MM.1S (cell line): ENCODE measurements at regions not wholly inside any gene's neighbourhood (a gene's known extent, or its start where the extent isn't known, plus 50 kb on each side); places are given as distances from the start of the nearest gene placed in this dataset.
"Not testable (repeated sequence)": the region's sequence is repeated elsewhere in the genome, so short reads cannot be mapped to it uniquely, and the experiment has no call there.

Source experiments
- DNase-seq: peaks from one replicate; pipeline ENCODE4 v3.0.0-alpha.2; 2015
- H2AFZ ChIP-seq: fragments of 300-600 bp; sonication (generic); 2 replicates; pipeline ENCODE4 v1.6.0; 2016; ENCODE audit warnings: antibody characterized with exemption, low read length
- H3F3A ChIP-seq: fragments of 300-600 bp; sonication (generic); 2 replicates; pipeline ENCODE4 v1.6.1; 2016; ENCODE audit warnings: mild to moderate bottlenecking, antibody characterized with exemption, low read length, moderate library complexity, mixed read lengths; ENCODE audit not compliant: insufficient read depth
- H3K27ac ChIP-seq: fragments of 300-600 bp; sonication (generic); 2 replicates; pipeline ENCODE4 v1.5.1; 2016; ENCODE audit warnings: mild to moderate bottlenecking, low read length
- H3K27me3 ChIP-seq: fragments of 300-600 bp; sonication (generic); replicated peaks from 2 replicates; pipeline ENCODE4 v1.6.0; 2016; ENCODE audit warnings: low read length; ENCODE audit not compliant: insufficient read depth
- H3K36me3 ChIP-seq: fragments of 300-600 bp; sonication (generic); replicated peaks from 2 replicates; pipeline ENCODE4 v1.6.1; 2016; ENCODE audit warnings: mild to moderate bottlenecking, low read length, mixed read lengths; ENCODE audit not compliant: insufficient read depth
- H3K4me1 ChIP-seq: fragments of 300-600 bp; sonication (generic); 2 replicates; pipeline ENCODE4 v1.6.1; 2016; ENCODE audit warnings: low read length, mixed read lengths
- H3K4me2 ChIP-seq: fragments of 300-600 bp; sonication (generic); 2 replicates; pipeline ENCODE4 v1.6.0; 2016; ENCODE audit warnings: low read depth, low read length
- H3K4me3 ChIP-seq: fragments of 300-600 bp; sonication (generic); 2 replicates; pipeline ENCODE4 v1.5.1; 2016; ENCODE audit warnings: low read length, mixed read lengths
- H3K79me2 ChIP-seq: fragments of 300-600 bp; sonication (generic); 2 replicates; pipeline ENCODE4 v1.6.1; 2016; ENCODE audit warnings: mixed run types, low read length, mixed read lengths
- H3K9ac ChIP-seq: fragments of 300-600 bp; sonication (generic); 2 replicates; pipeline ENCODE4 v1.6.1; 2016; ENCODE audit warnings: low read length, mixed read lengths
- H3K9me2 ChIP-seq: fragments of 300-600 bp; sonication (generic); replicated peaks from 2 replicates; pipeline ENCODE4 v1.6.1; 2016; ENCODE audit warnings: mild to moderate bottlenecking, low read length, mixed read lengths; ENCODE audit not compliant: insufficient read depth
- H3K9me3 ChIP-seq: fragments of 300-600 bp; sonication (generic); replicated peaks from 2 replicates; pipeline ENCODE4 v1.6.1; 2016; ENCODE audit warnings: mild to moderate bottlenecking, low read length, mixed read lengths; ENCODE audit not compliant: insufficient read depth
- H4K20me1 ChIP-seq: fragments of 300-600 bp; sonication (generic); 2 replicates; pipeline ENCODE4 v1.6.1; 2016; ENCODE audit warnings: mild to moderate bottlenecking, low read length, moderate library complexity, mixed read lengths; ENCODE audit not compliant: insufficient read depth
- EZH2 ChIP-seq: fragments of 300-600 bp; sonication (generic); optimal IDR thresholded peaks from 2 replicates; pipeline ENCODE3; 2017; ENCODE audit warnings: low read depth, mild to moderate bottlenecking, antibody characterized with exemption, low read length, mixed read lengths
- EZH2phosphoT487 ChIP-seq: fragments of 300-600 bp; sonication (generic); IDR thresholded peaks from 2 replicates; pipeline ENCODE4 v1.6.1; 2018; ENCODE audit warnings: antibody characterized with exemption, low read length
- TF ChIP-seq, protein P1 (sequence below): fragments of 300-600 bp; sonication (generic); IDR thresholded peaks from 2 replicates; pipeline ENCODE4 v1.5.1; 2016; ENCODE audit warnings: antibody characterized with exemption, low read length, mixed read lengths

DNA sequence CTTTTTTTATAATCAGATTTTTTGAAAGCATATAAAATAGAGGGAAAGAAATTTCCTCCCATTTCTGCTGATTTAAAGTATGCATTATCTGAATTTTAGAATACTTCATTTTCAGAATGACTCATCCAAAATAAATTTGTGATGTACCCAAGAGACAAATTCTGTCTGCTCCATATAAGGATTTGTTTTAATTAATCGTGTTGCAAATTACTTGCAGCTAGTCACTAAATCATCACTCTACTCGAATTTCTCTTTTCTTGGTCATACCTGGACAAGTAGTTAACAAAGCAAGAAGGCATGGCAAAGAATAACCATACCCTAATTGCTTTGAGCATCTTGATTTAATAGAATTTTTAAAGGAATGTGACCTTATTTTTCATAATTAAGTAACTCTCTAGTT lies 284.1 kb upstream of the GRAMD2B start:
- no peak overlapping the region for H3K4me2 ChIP-seq
- H4K20me1 ChIP-seq: no peaks in the 10 kb centered on the region
- H3K4me1 ChIP-seq: peaks cover 13% of the 10 kb centered on the region
- H3K36me3 ChIP-seq: no peaks in the 10 kb centered on the region
- no peaks in the 10 kb centered on the region for H3K27me3 ChIP-seq
- H2AFZ ChIP-seq: no peak overlapping the region
- H3K9me3 ChIP-seq: no peaks in the 10 kb centered on the region
- no peak overlapping the region for H3K9ac ChIP-seq
- H3K4me3 ChIP-seq: no peak overlapping the region
- peak; percentile 2 for DNase-seq
- no peaks in the 10 kb centered on the region for H3K79me2 ChIP-seq
- no peaks in the 10 kb centered on the region for H3K9me2 ChIP-seq
- 0 out of 2 replicates have a peak, but pooled peaks cover 3% of the 10 kb centered on the region for H3F3A ChIP-seq
- H3K27ac ChIP-seq: no peak overlapping the region
- TF ChIP-seq, protein P1, sequence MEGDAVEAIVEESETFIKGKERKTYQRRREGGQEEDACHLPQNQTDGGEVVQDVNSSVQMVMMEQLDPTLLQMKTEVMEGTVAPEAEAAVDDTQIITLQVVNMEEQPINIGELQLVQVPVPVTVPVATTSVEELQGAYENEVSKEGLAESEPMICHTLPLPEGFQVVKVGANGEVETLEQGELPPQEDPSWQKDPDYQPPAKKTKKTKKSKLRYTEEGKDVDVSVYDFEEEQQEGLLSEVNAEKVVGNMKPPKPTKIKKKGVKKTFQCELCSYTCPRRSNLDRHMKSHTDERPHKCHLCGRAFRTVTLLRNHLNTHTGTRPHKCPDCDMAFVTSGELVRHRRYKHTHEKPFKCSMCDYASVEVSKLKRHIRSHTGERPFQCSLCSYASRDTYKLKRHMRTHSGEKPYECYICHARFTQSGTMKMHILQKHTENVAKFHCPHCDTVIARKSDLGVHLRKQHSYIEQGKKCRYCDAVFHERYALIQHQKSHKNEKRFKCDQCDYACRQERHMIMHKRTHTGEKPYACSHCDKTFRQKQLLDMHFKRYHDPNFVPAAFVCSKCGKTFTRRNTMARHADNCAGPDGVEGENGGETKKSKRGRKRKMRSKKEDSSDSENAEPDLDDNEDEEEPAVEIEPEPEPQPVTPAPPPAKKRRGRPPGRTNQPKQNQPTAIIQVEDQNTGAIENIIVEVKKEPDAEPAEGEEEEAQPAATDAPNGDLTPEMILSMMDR: no peak
- TF ChIP-seq EZH2 (no peak), EZH2phosphoT487 (no peak)

DNA sequence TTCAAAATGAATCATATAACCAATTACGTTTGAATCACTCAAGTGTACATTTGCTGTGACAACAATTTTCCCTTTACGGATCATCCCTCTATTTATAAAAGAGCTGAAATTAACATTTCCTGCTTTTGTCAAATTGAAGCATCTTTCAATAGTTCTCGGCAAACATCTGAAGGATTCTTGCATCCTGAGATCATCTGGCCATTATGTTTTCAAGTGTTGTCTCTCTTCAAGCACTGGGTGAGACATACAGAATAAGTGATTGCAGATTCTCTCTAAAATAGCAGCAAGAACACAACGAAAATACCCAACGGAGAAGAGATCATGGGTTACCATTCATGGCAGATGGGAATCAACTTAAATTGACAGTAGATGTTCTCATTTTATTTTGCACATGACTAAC lies 283.4 kb upstream of the GRAMD2B start:
- Histone ChIP-seq H3K4me2 (no peak overlapping the region), H2AFZ (no peak overlapping the region), H3K27ac (no peak overlapping the region), H3K4me3 (no peak overlapping the region), H3K9ac (no peak overlapping the region), H3K9me3 (no peaks in the 10 kb centered on the region), H3K79me2 (no peaks in the 10 kb centered on the region), H4K20me1 (no peaks in the 10 kb centered on the region), H3K9me2 (no peaks in the 10 kb centered on the region), H3F3A (0 out of 2 replicates have a peak, but pooled peaks cover 3% of the 10 kb centered on the region), H3K27me3 (no peaks in the 10 kb centered on the region), H3K4me1 (peaks cover 18% of the 10 kb centered on the region), H3K36me3 (no peaks in the 10 kb centered on the region)
- TF ChIP-seq EZH2phosphoT487 (no peak), EZH2 (no peak)
- no peak for DNase-seq

DNA sequence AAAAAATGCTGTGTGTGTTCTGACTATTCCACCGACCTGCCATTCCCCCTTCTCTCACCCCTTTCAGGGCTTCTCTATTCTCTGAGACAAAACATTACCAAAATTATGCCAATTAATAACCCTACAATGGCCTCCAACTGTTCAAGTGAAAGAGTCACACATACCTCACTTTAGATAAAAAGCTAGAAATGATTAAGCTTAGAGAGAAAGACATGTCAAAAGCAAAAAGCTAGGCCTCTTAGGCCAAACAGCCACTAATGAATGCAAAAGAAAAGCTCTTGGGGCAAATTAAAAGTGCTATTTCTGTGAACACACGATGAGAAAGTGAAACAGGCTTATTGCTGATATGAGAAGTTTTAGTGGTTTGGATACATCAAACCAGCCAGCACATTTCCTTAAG lies 279.6 kb upstream of the GRAMD2B start:
- H3K79me2 ChIP-seq: no peaks in the 10 kb centered on the region
- H3K4me2 ChIP-seq: peak overlapping the region; percentile 53; the same call in 1 of the 2 replicates
- no peaks in the 10 kb centered on the region for H3K27me3 ChIP-seq
- TF ChIP-seq, protein P1: no peak
- TF ChIP-seq EZH2phosphoT487 (no peak), EZH2 (no peak)
- H4K20me1 ChIP-seq: no peaks in the 10 kb centered on the region
- peaks cover 18% of the 10 kb centered on the region for H3K4me1 ChIP-seq
- H3K9me3 ChIP-seq: no peaks in the 10 kb centered on the region
- H3K9me2 ChIP-seq: no peaks in the 10 kb centered on the region
- no peak overlapping the region for H2AFZ ChIP-seq
- peak; percentile 81 for DNase-seq
- 0 out of 2 replicates have a peak, but pooled peaks cover 3% of the 10 kb centered on the region for H3F3A ChIP-seq
- H3K36me3 ChIP-seq: no peaks in the 10 kb centered on the region
- H3K9ac ChIP-seq: no peak overlapping the region
- peak overlapping the region; percentile 61; the same call in 1 of the 2 replicates for H3K27ac ChIP-seq
- no peak overlapping the region for H3K4me3 ChIP-seq

DNA sequence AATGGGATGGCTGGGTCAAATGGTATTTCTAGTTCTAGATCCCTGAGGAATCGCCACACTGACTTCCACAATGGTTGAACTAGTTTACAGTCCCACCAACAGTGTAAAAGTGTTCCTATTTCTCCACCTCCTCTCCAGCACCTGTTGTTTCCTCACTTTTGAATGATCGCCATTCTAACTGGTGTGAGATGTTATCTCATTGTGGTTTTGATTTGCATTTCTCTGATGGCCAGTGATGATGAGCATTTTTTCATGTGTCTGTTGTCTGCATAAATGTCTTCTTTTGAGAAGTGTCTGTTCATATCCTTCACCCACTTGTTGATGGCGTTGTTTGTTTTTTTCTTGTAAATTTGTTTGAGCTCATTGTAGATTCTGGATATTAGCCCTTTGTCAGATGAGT lies 272.9 kb upstream of the GRAMD2B start:
- DNase-seq, H3K4me1 ChIP-seq: not testable (repeated sequence)

DNA sequence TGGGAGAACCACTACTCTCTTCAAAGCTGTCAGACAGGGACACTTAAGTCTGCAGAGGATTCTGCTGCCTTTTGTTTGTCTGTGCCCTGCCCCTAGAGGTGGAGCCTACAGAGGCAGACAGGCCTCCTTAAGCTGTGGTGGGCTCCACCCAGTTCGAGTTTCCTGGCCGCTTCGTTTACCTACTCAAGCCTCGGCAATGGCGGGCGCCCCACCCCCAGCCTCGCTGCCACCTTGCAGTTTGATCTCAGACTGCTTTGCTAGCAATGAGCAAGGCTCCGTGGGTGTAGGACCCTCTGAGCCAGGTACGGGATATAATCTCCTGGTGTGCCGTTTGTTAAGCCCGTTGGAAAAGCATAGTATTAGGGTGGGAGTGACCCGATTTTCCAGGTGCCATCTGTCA lies 267.9 kb upstream of the GRAMD2B start:
- H3K9me2 ChIP-seq, H3K36me3 ChIP-seq, H3K27me3 ChIP-seq, H3K9ac ChIP-seq, H3K9me3 ChIP-seq, H4K20me1 ChIP-seq, H3K4me2 ChIP-seq, H3K4me1 ChIP-seq, H2AFZ ChIP-seq, H3K79me2 ChIP-seq, DNase-seq, H3F3A ChIP-seq, H3K4me3 ChIP-seq, H3K27ac ChIP-seq: not testable (repeated sequence)

More for the DNA sequence above, 272.9 kb upstream of the GRAMD2B start:
- H3K4me2 ChIP-seq, H3K9me3 ChIP-seq, H3K27me3 ChIP-seq, H3K79me2 ChIP-seq, H3K36me3 ChIP-seq, H3K9ac ChIP-seq, H3K9me2 ChIP-seq, H3K4me3 ChIP-seq, H4K20me1 ChIP-seq, H3F3A ChIP-seq, H2AFZ ChIP-seq, H3K27ac ChIP-seq: not testable (repeated sequence)
